ENCODE measurements at regions not wholly inside any gene's neighbourhood (a gene's known extent, or its start where the extent isn't known, plus 50 kb on each side); places are given as distances from the start of the nearest gene placed in this dataset.

GRCh38 chr10:2301227-2301626 lies 563.9 kb upstream of the ADARB2 start:
- no peak overlapping the region for H3K4me3 ChIP-seq (ENCODE audit: low read length)
- TF ChIP-seq ZNF274 (IDR thresholded peaks at IDR 0.05; ENCODE audit: low read depth, low read length) = no peak

GRCh38 chr10:2300231-2300630 lies 562.9 kb upstream of the ADARB2 start:
- H3K4me3 ChIP-seq (ENCODE audit: low read length) = no peak overlapping the region
- TF ChIP-seq ZNF274 (IDR thresholded peaks at IDR 0.05; ENCODE audit: low read depth, low read length) = no peak

- TF ChIP-seq ZNF274 (IDR thresholded peaks at IDR 0.05; ENCODE audit: low read depth, low read length) = no peak
Measured at GRCh38 chr10:2296179-2296891, 559.0 kb upstream of the ADARB2 start.

GRCh38 chr10:2294739-2295138 lies 557.4 kb upstream of the ADARB2 start:
- no peak overlapping the region for H3K4me3 ChIP-seq (ENCODE audit: low read length)
- no peak for TF ChIP-seq ZNF274 (IDR thresholded peaks at IDR 0.05; ENCODE audit: low read depth, low read length)

More at GRCh38 chr10:2296179-2296891, 559.0 kb upstream of the ADARB2 start:
- no peak overlapping the region for H3K4me3 ChIP-seq (ENCODE audit: low read length)

- no peak overlapping the region for H3K4me3 ChIP-seq (ENCODE audit: low read length)
- TF ChIP-seq ZNF274 (IDR thresholded peaks at IDR 0.05; ENCODE audit: low read depth, low read length) = no peak
Measured at GRCh38 chr10:2284071-2284470, 546.7 kb upstream of the ADARB2 start.

- no peak overlapping the region for H3K4me3 ChIP-seq (ENCODE audit: low read length)
- no peak for TF ChIP-seq ZNF274 (IDR thresholded peaks at IDR 0.05; ENCODE audit: low read depth, low read length)
Measured at GRCh38 chr10:2282202-2282601, 544.9 kb upstream of the ADARB2 start.

- no peak overlapping the region for H3K4me3 ChIP-seq (ENCODE audit: low read length)
- no peak for TF ChIP-seq ZNF274 (IDR thresholded peaks at IDR 0.05; ENCODE audit: low read depth, low read length)
Measured at GRCh38 chr10:2280713-2281300, 543.5 kb upstream of the ADARB2 start.

GRCh38 chr10:2279711-2280110 lies 542.4 kb upstream of the ADARB2 start:
- TF ChIP-seq ZNF274 (IDR thresholded peaks at IDR 0.05; ENCODE audit: low read depth, low read length) = no peak
- H3K4me3 ChIP-seq (ENCODE audit: low read length) = no peak overlapping the region

GRCh38 chr10:2278363-2278762 lies 541.0 kb upstream of the ADARB2 start:
- H3K4me3 ChIP-seq (ENCODE audit: low read length) = no peak overlapping the region
- no peak for TF ChIP-seq ZNF274 (IDR thresholded peaks at IDR 0.05; ENCODE audit: low read depth, low read length)

GRCh38 chr10:2263561-2263960 lies 526.2 kb upstream of the ADARB2 start:
- TF ChIP-seq ZNF274 (IDR thresholded peaks at IDR 0.05; ENCODE audit: low read depth, low read length) = no peak
- no peak overlapping the region for H3K4me3 ChIP-seq (ENCODE audit: low read length)

GRCh38 chr10:2262878-2263277 lies 525.6 kb upstream of the ADARB2 start:
- H3K4me3 ChIP-seq (ENCODE audit: low read length) = no peak overlapping the region
- no peak for TF ChIP-seq ZNF274 (IDR thresholded peaks at IDR 0.05; ENCODE audit: low read depth, low read length)

- no peak overlapping the region for H3K4me3 ChIP-seq (ENCODE audit: low read length)
- TF ChIP-seq ZNF274 (IDR thresholded peaks at IDR 0.05; ENCODE audit: low read depth, low read length) = no peak
Measured at GRCh38 chr10:2262333-2262732, 525.0 kb upstream of the ADARB2 start.

GRCh38 chr10:2256241-2256640 lies 518.9 kb upstream of the ADARB2 start:
- no peak for TF ChIP-seq ZNF274 (IDR thresholded peaks at IDR 0.05; ENCODE audit: low read depth, low read length)
- H3K4me3 ChIP-seq (ENCODE audit: low read length) = no peak overlapping the region

- no peak for TF ChIP-seq ZNF274 (IDR thresholded peaks at IDR 0.05; ENCODE audit: low read depth, low read length)
- H3K4me3 ChIP-seq (ENCODE audit: low read length) = no peak overlapping the region
Measured at GRCh38 chr10:2252096-2252495, 514.8 kb upstream of the ADARB2 start.

GRCh38 chr10:2251631-2252030 lies 514.3 kb upstream of the ADARB2 start:
- H3K4me3 ChIP-seq (ENCODE audit: low read length) = no peak overlapping the region
- TF ChIP-seq ZNF274 (IDR thresholded peaks at IDR 0.05; ENCODE audit: low read depth, low read length) = no peak

- no peak for TF ChIP-seq ZNF274 (IDR thresholded peaks at IDR 0.05; ENCODE audit: low read depth, low read length)
- no peak overlapping the region for H3K4me3 ChIP-seq (ENCODE audit: low read length)
Measured at GRCh38 chr10:2246747-2247146, 509.4 kb upstream of the ADARB2 start.

Data from GM08714 (cell line).